Suppressor macrophage treated with lipopolysaccharide for 1 hour (primary cell): ENCODE measurements at regions not wholly inside any gene's neighbourhood (a gene's known extent, or its start where the extent isn't known, plus 50 kb on each side); places are given as distances from the start of the nearest gene placed in this dataset.
"Not testable (repeated sequence)": the region's sequence is repeated elsewhere in the genome, so short reads cannot be mapped to it uniquely, and the experiment has no call there.

Experiments
- DNase-seq, 3 donors: peaks; one replicate each; pipeline ENCODE4 v3.0.0-alpha.2; 2020 to 2022

- not testable (repeated sequence) for DNase-seq
Measured at GRCh38 chr15:30470601-30471365, 56.7 kb upstream of the GOLGA8R start.

DNA sequence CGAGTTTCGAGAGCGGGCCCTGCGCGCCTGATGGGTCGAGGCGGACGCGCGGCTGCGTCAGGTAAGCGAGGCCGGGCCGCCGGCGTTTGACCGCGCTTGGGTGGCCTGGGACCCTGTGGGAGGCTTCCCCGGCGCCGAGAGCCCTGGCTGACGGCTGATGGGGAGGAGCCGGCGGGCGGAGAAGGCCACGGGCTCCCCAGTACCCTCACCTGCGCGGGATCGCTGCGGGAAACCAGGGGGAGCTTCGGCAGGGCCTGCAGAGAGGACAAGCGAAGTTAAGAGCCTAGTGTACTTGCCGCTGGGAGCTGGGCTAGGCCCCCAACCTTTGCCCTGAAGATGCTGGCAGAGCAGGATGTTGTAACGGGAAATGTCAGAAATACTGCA, 57.3 kb upstream of the GOLGA8R start:
- DNase-seq: not testable (repeated sequence)

GRCh38 chr15:30471817-30472551, 57.9 kb upstream of the GOLGA8R start:
- DNase-seq: not testable (repeated sequence)

GRCh38 chr15:30484887-30485286, 67.0 kb upstream of the GOLGA8Q start:
- peak in 1 of 3 donors; percentile 13 for DNase-seq

- peak in 2 of 3 donors; percentile 18 to 30 for DNase-seq
Measured at GRCh38 chr15:30489237-30489636, 62.6 kb upstream of the GOLGA8Q start.

GRCh38 chr15:30490334-30490733, 61.5 kb upstream of the GOLGA8Q start:
- peak in 1 of 3 donors; percentile 17 for DNase-seq

DNA sequence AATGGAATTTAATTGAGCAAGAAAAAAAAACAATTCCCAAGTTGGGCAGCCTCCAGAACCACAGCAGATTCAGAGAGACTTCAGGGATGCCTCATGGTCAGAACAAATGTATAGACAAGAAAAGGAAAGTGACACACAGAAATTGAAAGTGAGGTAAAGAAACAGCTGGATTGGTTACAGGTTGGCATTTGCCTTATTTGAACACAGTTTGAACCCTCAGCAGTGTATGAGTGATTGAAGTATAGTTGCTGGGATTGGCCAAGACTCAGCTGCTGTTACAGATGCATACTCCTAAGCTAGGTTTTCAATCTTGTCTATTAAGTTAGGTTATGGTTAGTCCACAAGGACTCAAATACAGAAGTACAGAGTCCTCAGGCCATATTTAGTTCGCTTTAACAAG, 57.9 kb upstream of the GOLGA8Q start:
- DNase-seq: not testable (repeated sequence)

DNA sequence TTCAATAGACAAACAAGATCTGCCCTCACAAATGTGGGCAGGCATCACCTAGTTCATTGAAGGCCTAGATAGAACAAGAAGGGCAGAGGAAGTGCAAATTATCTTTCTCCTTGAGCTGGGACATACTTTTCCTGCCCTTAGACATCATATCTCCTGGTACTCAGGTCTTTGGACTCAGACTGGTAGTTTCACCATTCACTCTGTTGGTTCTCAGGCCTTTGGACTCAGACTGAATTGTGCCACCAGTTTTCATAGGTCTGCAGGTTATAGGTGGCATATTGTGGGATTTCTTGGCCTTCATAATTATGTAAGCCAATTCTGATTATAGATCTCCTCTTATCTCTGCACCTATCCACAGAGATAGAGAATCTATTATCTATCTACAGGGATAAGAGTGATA, 54.6 kb upstream of the GOLGA8Q start:
- not testable (repeated sequence) for DNase-seq

DNA sequence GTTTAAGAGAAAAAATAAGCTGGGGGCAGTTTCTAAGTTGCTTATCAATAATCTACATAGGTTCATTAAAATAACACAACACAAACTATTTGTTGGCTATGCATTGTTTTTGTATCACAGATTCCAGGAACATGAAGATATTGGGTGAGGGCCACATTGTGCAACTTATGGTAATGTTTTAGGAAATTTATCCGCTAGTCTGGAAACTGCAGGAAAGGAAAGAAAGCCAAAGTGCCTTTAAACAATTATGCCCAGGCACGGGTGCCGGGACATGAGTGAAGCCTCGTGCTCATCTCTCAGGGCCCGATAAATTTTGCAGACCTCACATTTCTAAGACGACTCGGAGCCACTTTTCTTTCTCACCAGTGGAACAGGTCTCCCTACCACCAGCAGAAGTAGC, 52.6 kb upstream of the GOLGA8Q start:
- DNase-seq: not testable (repeated sequence)

- not testable (repeated sequence) for DNase-seq
Measured at GRCh38 chr15:30500511-30500910, 51.3 kb upstream of the GOLGA8Q start.
